ENCODE measurements at regions not wholly inside any gene's neighbourhood (a gene's known extent, or its start where the extent isn't known, plus 50 kb on each side); places are given as distances from the start of the nearest gene placed in this dataset.
A peak's percentile ranks its signal among the peaks of the same experiment; 100 is the strongest.
"Not testable (repeated sequence)": the region's sequence is repeated elsewhere in the genome, so short reads cannot be mapped to it uniquely, and the experiment has no call there.

- DNase-seq (ENCODE audit: low spot score): no peak
These were observed 633.2 kb upstream of the RORB start for GRCh38 chr9:73863924-73864323.

GRCh38 chr9:73866451-73866850, 630.7 kb upstream of the RORB start:
- no peak for DNase-seq (ENCODE audit: low spot score)

- peak; percentile 8 for DNase-seq (ENCODE audit: low spot score)
These were observed 627.9 kb upstream of the RORB start for GRCh38 chr9:73869264-73869663.

- DNase-seq (ENCODE audit: low spot score): no peak
These were observed 625.5 kb upstream of the RORB start for GRCh38 chr9:73871636-73872035.

GRCh38 chr9:73872701-73873100, 624.4 kb upstream of the RORB start:
- DNase-seq (ENCODE audit: low spot score): no peak

- DNase-seq (ENCODE audit: low spot score): no peak
These were observed 617.0 kb upstream of the RORB start for GRCh38 chr9:73880101-73880500.

- no peak for DNase-seq (ENCODE audit: low spot score)
These were observed 608.1 kb upstream of the RORB start for GRCh38 chr9:73889023-73889422.

- DNase-seq (ENCODE audit: low spot score): no peak
These were observed 606.4 kb upstream of the RORB start for GRCh38 chr9:73890685-73891277.

GRCh38 chr9:73892335-73892734, 604.8 kb upstream of the RORB start:
- DNase-seq (ENCODE audit: low spot score): no peak

- no peak for DNase-seq (ENCODE audit: low spot score)
These were observed 603.9 kb upstream of the RORB start for GRCh38 chr9:73893230-73893629.

- no peak for DNase-seq (ENCODE audit: low spot score)
These were observed 601.1 kb upstream of the RORB start for GRCh38 chr9:73896061-73896460.

GRCh38 chr9:73906671-73907070, 590.5 kb upstream of the RORB start:
- no peak for DNase-seq (ENCODE audit: low spot score)

- no peak for DNase-seq (ENCODE audit: low spot score)
These were observed 585.3 kb upstream of the RORB start for GRCh38 chr9:73911804-73912203.

- DNase-seq (ENCODE audit: low spot score): no peak
These were observed 581.0 kb upstream of the RORB start for GRCh38 chr9:73916016-73916673.

GRCh38 chr9:73919712-73920111, 577.4 kb upstream of the RORB start:
- DNase-seq (ENCODE audit: low spot score): no peak

GRCh38 chr9:73923796-73924195, 573.3 kb upstream of the RORB start:
- DNase-seq (ENCODE audit: low spot score): no peak

- no peak for DNase-seq (ENCODE audit: low spot score)
These were observed 546.0 kb upstream of the RORB start for GRCh38 chr9:73951147-73951546.

- DNase-seq (ENCODE audit: low spot score): no peak
These were observed 534.3 kb upstream of the RORB start for GRCh38 chr9:73962792-73963191.

GRCh38 chr9:73969936-73970335, 527.2 kb upstream of the RORB start:
- DNase-seq (ENCODE audit: low spot score): no peak

GRCh38 chr9:73976424-73976823, 520.7 kb upstream of the RORB start:
- not testable (repeated sequence) for DNase-seq (ENCODE audit: low spot score)

GRCh38 chr9:73979894-73980264, 517.3 kb upstream of the RORB start:
- no peak for DNase-seq (ENCODE audit: low spot score)

- DNase-seq (ENCODE audit: low spot score): no peak
These were observed 516.4 kb upstream of the RORB start for GRCh38 chr9:73980754-73981153.

GRCh38 chr9:73981405-73981804, 515.7 kb upstream of the RORB start:
- DNase-seq (ENCODE audit: low spot score): no peak

GRCh38 chr9:73995836-73996235, 501.3 kb upstream of the RORB start:
- no peak for DNase-seq (ENCODE audit: low spot score)
